Body of pancreas (tissue), 4 donors: ENCODE measurements at regions not wholly inside any gene's neighbourhood (a gene's known extent, or its start where the extent isn't known, plus 50 kb on each side); places are given as distances from the start of the nearest gene placed in this dataset.

Source experiments
- ATAC-seq: fragments of 150-250 bp; one replicate; pipeline ENCODE4 v1.9.1; 2016
- DNase-seq, 4 donors: peaks; one replicate each; pipeline ENCODE4 v3.0.0-alpha.2; 2019
- H3K27ac ChIP-seq, 4 donors: fragments of 200-600 bp; sonication (generic); 1 replicate in 3 of 4; 2 replicates in 1 of 4; pipeline versions ENCODE4 v1.5.1 to v1.6.1; 2016 to 2019; ENCODE audit warnings: mild to moderate bottlenecking in 1 of 4, mixed read lengths in 1 of 4, moderate library complexity in 1 of 4
- H3K27me3 ChIP-seq, 2 donors: fragments of 200-600 bp; sonication (generic); one replicate each; pipeline ENCODE4 v1.6.0; 2016; ENCODE audit warnings: mild to moderate bottlenecking in 1 of 2
- H3K36me3 ChIP-seq, 2 donors: fragments of 200-600 bp; sonication (generic); replicated peaks in 1 of 2; 2 replicates each; pipeline ENCODE4 v1.5.1; 2016; ENCODE audit warnings: low read depth in 2 of 2; ENCODE audit not compliant: insufficient read depth in 1 of 2
- H3K4me1 ChIP-seq: fragments of 200-600 bp; sonication (generic); one replicate; pipeline ENCODE4 v1.6.0; 2016
- H3K4me3 ChIP-seq, 2 donors: fragments of 200-600 bp; sonication (generic); 1 replicate in 1 of 2; 2 replicates in 1 of 2; pipeline ENCODE4 v1.5.1; 2016 to 2019
- H3K9me3 ChIP-seq, 3 donors: fragments of 200-600 bp; sonication (generic); 1 replicate in 2 of 3; 2 replicates in 1 of 3; pipeline ENCODE4 v1.5.1; 2016
- CTCF ChIP-seq, 7 experiments: fragments of 450-650 bp in 4 of 7; fragments of 200-600 bp in 3 of 7; sonication (generic) in 3 of 7; IDR thresholded peaks; one replicate each; pipeline ENCODE4 v1.5.1; 2016 to 2019; ENCODE audit warnings: antibody characterized with exemption in 7 of 7
- POLR2A ChIP-seq, 3 donors: fragments of 450-650 bp; IDR thresholded peaks; one replicate each; pipeline ENCODE4 v1.6.1; 2016; ENCODE audit warnings: antibody characterized with exemption in 3 of 3, mild to moderate bottlenecking in 2 of 3
- WGBS, 2 donors: methylation state at CpG; one replicate each; pipeline ENCODE4 v1.1.5; 2017; 5-methylcytosine and 5-hydroxymethylcytosine counted together
- intact Hi-C: fragments of 100-400 bp; cut with DNase I; formaldehyde crosslinking; loops from one replicate; pipeline ENCODE4 v1.15.1; 2023

- no peaks in the 10 kb centered on the region for H3K36me3 ChIP-seq
- H3K27ac ChIP-seq, result no peak overlapping the region
- no peaks in the 10 kb centered on the region for H3K4me1 ChIP-seq
- 74 to 77% methylated on average over 2 of the region's 2 CpGs for WGBS, 2 donors
- no peak for TF ChIP-seq POLR2A (IDR thresholded peaks at IDR 0.05)
- no peak for TF ChIP-seq CTCF (IDR thresholded peaks at IDR 0.05)
- no peaks in the 10 kb centered on the region for H3K27me3 ChIP-seq
- DNase-seq, result no peak
- no peaks in the 10 kb centered on the region for H3K9me3 ChIP-seq
- no peak for ATAC-seq
- H3K4me3 ChIP-seq, result no peak overlapping the region
- intact Hi-C loops, result no loop called here
Observed at GRCh38 chr2:144708626-144709025, 188.7 kb upstream of the ZEB2 start.

GRCh38 chr2:144707736-144708326 lies 187.9 kb upstream of the ZEB2 start:
- TF ChIP-seq CTCF (IDR thresholded peaks at IDR 0.05), result no peak
- TF ChIP-seq POLR2A (IDR thresholded peaks at IDR 0.05), result no peak
- no peak overlapping the region for H3K4me3 ChIP-seq
- H3K4me1 ChIP-seq, result no peaks in the 10 kb centered on the region
- no peaks in the 10 kb centered on the region for H3K36me3 ChIP-seq
- no peaks in the 10 kb centered on the region for H3K9me3 ChIP-seq
- H3K27ac ChIP-seq, result no peak overlapping the region
- intact Hi-C loops, result no loop called here
- H3K27me3 ChIP-seq, result no peaks in the 10 kb centered on the region
- WGBS, 2 donors, result 82% methylated on average over 9 of the region's 9 CpGs
- DNase-seq (no peak), ATAC-seq (no peak)

- H3K4me3 ChIP-seq, result no peak overlapping the region
- no peaks in the 10 kb centered on the region for H3K27me3 ChIP-seq
- H3K9me3 ChIP-seq, result no peaks in the 10 kb centered on the region
- ATAC-seq, result no peak
- no peak overlapping the region for H3K27ac ChIP-seq
- no peak for DNase-seq
- no peaks in the 10 kb centered on the region for H3K4me1 ChIP-seq
- no peak for TF ChIP-seq CTCF (IDR thresholded peaks at IDR 0.05)
- TF ChIP-seq POLR2A (IDR thresholded peaks at IDR 0.05), result no peak
- 91 to 95% methylated on average over 4 of the region's 4 CpGs for WGBS, 2 donors
- H3K36me3 ChIP-seq, result no peaks in the 10 kb centered on the region
- intact Hi-C loops, result no loop called here
Observed at GRCh38 chr2:144706647-144707046, 186.7 kb upstream of the ZEB2 start.

- Histone ChIP-seq H3K36me3 (no peaks in the 10 kb centered on the region), H3K4me1 (no peaks in the 10 kb centered on the region), H3K4me3 (no peak overlapping the region), H3K27me3 (no peaks in the 10 kb centered on the region), H3K9me3 (no peaks in the 10 kb centered on the region), H3K27ac (no peak overlapping the region)
- ATAC-seq, result no peak
- no peak for DNase-seq
- TF ChIP-seq POLR2A (IDR thresholded peaks at IDR 0.05), result no peak
- no peak for TF ChIP-seq CTCF (IDR thresholded peaks at IDR 0.05)
- WGBS, 2 donors, result 70 to 86% methylated on average over 4 of the region's 4 CpGs
- intact Hi-C loops, result no loop called here
Observed at GRCh38 chr2:144705328-144706245, 185.7 kb upstream of the ZEB2 start.
